ENCODE measurements at regions not wholly inside any gene's neighbourhood (a gene's known extent, or its start where the extent isn't known, plus 50 kb on each side); places are given as distances from the start of the nearest gene placed in this dataset.

DNA sequence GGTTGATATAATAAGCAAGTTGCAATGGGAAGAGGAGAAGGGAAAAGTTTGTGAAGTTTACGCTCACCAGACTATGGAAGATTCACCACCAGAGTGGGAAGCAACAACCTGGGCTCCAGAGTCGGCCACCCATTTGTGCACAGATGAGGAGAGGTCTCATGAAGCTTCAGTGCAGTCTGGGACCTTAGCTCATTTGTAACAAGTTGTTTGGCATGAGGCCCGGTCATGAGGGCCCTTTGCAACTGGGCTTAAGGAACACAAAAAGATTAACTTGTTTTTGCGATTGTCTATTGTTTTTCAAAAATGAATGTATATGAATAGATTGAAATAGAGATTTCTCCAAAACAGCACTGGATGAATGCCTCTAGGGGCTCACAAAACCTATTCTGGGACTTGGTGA is 94.2 kb downstream of the ZNF737 start:
- TF ChIP-seq, protein P1, sequence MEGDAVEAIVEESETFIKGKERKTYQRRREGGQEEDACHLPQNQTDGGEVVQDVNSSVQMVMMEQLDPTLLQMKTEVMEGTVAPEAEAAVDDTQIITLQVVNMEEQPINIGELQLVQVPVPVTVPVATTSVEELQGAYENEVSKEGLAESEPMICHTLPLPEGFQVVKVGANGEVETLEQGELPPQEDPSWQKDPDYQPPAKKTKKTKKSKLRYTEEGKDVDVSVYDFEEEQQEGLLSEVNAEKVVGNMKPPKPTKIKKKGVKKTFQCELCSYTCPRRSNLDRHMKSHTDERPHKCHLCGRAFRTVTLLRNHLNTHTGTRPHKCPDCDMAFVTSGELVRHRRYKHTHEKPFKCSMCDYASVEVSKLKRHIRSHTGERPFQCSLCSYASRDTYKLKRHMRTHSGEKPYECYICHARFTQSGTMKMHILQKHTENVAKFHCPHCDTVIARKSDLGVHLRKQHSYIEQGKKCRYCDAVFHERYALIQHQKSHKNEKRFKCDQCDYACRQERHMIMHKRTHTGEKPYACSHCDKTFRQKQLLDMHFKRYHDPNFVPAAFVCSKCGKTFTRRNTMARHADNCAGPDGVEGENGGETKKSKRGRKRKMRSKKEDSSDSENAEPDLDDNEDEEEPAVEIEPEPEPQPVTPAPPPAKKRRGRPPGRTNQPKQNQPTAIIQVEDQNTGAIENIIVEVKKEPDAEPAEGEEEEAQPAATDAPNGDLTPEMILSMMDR (IDR thresholded peaks at IDR 0.05; ENCODE audit: low read length): no peak
- TF ChIP-seq EZH2 (optimal IDR thresholded peaks at IDR 0.05; ENCODE audit: low read depth, low read length): no peak

All from MM.1S (cell line).